Loucy (cell line): ENCODE measurements at regions not wholly inside any gene's neighbourhood (a gene's known extent, or its start where the extent isn't known, plus 50 kb on each side); places are given as distances from the start of the nearest gene placed in this dataset.
A peak's percentile ranks its signal among the peaks of the same experiment; 100 is the strongest.

Experiments used
- H2AFZ ChIP-seq: fragments of 200-600 bp; sonication (generic); 2 replicates; pipeline ENCODE4 v1.6.0; 2016; ENCODE audit warnings: antibody characterized with exemption, mild to moderate bottlenecking, low read length, moderate library complexity
- H3F3A ChIP-seq: fragments of 200-600 bp; 2 replicates; pipeline ENCODE4 v1.6.0; 2016; ENCODE audit warnings: antibody characterized with exemption, low read depth, mild to moderate bottlenecking
- H3K27me3 ChIP-seq: fragments of 200-600 bp; sonication (generic); 2 replicates; pipeline ENCODE4 v1.6.1; 2014; ENCODE audit warnings: low read length, mild to moderate bottlenecking; ENCODE audit not compliant: insufficient read depth, poor library complexity, severe bottlenecking
- H3K36me3 ChIP-seq: fragments of 200-600 bp; sonication (generic); 2 replicates; pipeline ENCODE4 v1.6.1; 2016; ENCODE audit warnings: low read length; ENCODE audit not compliant: insufficient read depth
- H3K4me1 ChIP-seq: fragments of 200-600 bp; sonication (generic); 2 replicates; pipeline ENCODE4 v1.5.1; 2014; ENCODE audit warnings: low read length, mild to moderate bottlenecking; ENCODE audit not compliant: insufficient read depth, poor library complexity, severe bottlenecking
- H3K4me2 ChIP-seq: fragments of 200-600 bp; sonication (generic); 2 replicates; pipeline ENCODE4 v1.6.0; 2014; ENCODE audit warnings: antibody characterized with exemption, low read length, low read depth, mild to moderate bottlenecking; ENCODE audit not compliant: poor library complexity, severe bottlenecking
- H3K4me3 ChIP-seq: fragments of 200-600 bp; sonication (generic); 2 replicates; pipeline ENCODE4 v1.5.1; 2014; ENCODE audit warnings: low read length, mild to moderate bottlenecking, mixed read lengths; ENCODE audit not compliant: poor library complexity, severe bottlenecking
- H3K79me2 ChIP-seq: fragments of 200-600 bp; sonication (generic); 2 replicates; pipeline ENCODE4 v1.6.1; 2014; ENCODE audit warnings: low read length; ENCODE audit not compliant: insufficient read depth
- H3K9ac ChIP-seq: fragments of 200-600 bp; sonication (generic); 2 replicates; pipeline ENCODE4 v1.6.0; 2014; ENCODE audit warnings: mild to moderate bottlenecking, low read depth, low read length, moderate library complexity; ENCODE audit not compliant: poor library complexity, severe bottlenecking
- H3K9me2 ChIP-seq: fragments of 200-600 bp; sonication (generic); replicated peaks from 2 replicates; pipeline ENCODE4 v1.6.1; 2016; ENCODE audit warnings: low read depth, low read length, mixed read lengths
- H3K9me3 ChIP-seq: fragments of 200-600 bp; sonication (generic); 2 replicates; pipeline ENCODE4 v1.6.1; 2014; ENCODE audit warnings: mild to moderate bottlenecking, antibody characterized with exemption, low read length, low read depth; ENCODE audit not compliant: insufficient read depth
- H4K20me1 ChIP-seq: fragments of 200-600 bp; sonication (generic); 2 replicates; pipeline ENCODE4 v1.6.0; 2014; ENCODE audit warnings: antibody characterized with exemption, low read length, mild to moderate bottlenecking; ENCODE audit not compliant: insufficient read depth, poor library complexity, severe bottlenecking
- EZH2phosphoT487 ChIP-seq: fragments of 200-600 bp; IDR thresholded peaks from 2 replicates; pipeline ENCODE4 v1.6.1; 2018; ENCODE audit warnings: antibody characterized with exemption, mild to moderate bottlenecking, moderate library complexity, borderline replicate concordance
- TF ChIP-seq, protein P1 (sequence below): fragments of 200-600 bp; sonication (generic); conservative IDR thresholded peaks from 2 replicates; pipeline ENCODE4 v1.5.1; 2014; ENCODE audit warnings: mild to moderate bottlenecking, antibody characterized with exemption, low read length

DNA sequence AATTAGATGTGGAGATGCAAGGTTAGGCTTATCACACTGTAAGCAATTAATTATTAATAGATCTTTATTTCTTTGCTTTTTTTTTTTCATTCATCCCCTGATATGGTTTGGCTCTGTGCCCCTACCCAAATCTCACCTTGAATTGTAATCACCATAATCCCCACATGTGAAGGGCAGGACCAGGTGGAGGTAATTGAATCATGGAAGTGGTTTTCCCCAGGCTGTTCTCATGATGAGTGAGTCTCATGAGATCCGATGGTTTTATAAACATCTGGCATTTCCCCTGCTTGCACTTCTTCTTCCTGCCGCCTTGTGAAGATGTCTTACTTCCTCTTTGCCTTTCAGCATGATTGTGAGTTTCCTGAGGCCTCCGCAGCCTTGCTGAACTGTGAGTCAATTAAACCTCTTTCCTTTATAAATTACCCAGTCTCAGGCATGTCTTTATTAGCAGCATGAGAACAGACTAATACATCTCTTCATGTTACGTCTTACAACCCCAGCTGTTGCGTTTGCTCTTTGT, 333.8 kb downstream of the CDH26 start:
- TF ChIP-seq, protein P1, sequence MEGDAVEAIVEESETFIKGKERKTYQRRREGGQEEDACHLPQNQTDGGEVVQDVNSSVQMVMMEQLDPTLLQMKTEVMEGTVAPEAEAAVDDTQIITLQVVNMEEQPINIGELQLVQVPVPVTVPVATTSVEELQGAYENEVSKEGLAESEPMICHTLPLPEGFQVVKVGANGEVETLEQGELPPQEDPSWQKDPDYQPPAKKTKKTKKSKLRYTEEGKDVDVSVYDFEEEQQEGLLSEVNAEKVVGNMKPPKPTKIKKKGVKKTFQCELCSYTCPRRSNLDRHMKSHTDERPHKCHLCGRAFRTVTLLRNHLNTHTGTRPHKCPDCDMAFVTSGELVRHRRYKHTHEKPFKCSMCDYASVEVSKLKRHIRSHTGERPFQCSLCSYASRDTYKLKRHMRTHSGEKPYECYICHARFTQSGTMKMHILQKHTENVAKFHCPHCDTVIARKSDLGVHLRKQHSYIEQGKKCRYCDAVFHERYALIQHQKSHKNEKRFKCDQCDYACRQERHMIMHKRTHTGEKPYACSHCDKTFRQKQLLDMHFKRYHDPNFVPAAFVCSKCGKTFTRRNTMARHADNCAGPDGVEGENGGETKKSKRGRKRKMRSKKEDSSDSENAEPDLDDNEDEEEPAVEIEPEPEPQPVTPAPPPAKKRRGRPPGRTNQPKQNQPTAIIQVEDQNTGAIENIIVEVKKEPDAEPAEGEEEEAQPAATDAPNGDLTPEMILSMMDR, result no peak
- TF ChIP-seq EZH2phosphoT487, result no peak
- Histone ChIP-seq H4K20me1 (no peaks in the 10 kb centered on the region), H3K9me3 (peaks cover 9% of the 10 kb centered on the region; the same call in 1 of the 2 replicates)

GRCh38 chr20:60294632-60295031, 336.4 kb downstream of the CDH26 start:
- H3K4me2 ChIP-seq, result peak overlapping the region; percentile 28
- no peak for TF ChIP-seq EZH2phosphoT487
- TF ChIP-seq, protein P1, result no peak

More for the DNA sequence above, 333.8 kb downstream of the CDH26 start:
- no peaks in the 10 kb centered on the region for H3F3A ChIP-seq
- no peak overlapping the region for H3K9ac ChIP-seq
- no peaks in the 10 kb centered on the region for H3K36me3 ChIP-seq
- H3K79me2 ChIP-seq, result no peaks in the 10 kb centered on the region
- no peak overlapping the region for H2AFZ ChIP-seq
- no peak overlapping the region for H3K4me3 ChIP-seq
- H3K4me2 ChIP-seq, result no peak overlapping the region
- peaks cover 15% of the 10 kb centered on the region for H3K4me1 ChIP-seq
- no peaks in the 10 kb centered on the region for H3K9me2 ChIP-seq
- no peaks in the 10 kb centered on the region for H3K27me3 ChIP-seq

DNA sequence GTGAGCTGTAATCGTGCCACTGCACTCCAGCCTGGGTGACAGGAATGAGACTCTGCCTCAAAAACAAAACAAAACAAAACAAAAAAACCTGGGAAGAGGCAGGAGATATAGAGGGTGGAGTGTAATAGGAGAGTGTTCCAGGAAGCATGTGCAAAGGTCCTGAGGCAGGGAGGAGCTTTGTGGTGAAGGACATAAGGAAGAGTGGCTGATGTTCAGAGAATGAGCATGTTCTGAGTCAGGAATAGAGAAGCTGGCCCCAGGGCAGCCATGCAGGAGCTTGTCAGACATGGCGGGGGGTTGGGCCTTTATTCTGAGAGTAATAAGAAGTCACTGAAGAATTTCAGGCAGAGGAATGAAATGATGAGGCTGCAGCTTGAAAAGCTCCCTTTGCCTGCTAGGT, 337.0 kb downstream of the CDH26 start:
- Histone ChIP-seq H3K4me3 (no peak overlapping the region), H3K9ac (no peak overlapping the region), H4K20me1 (no peaks in the 10 kb centered on the region), H3K4me2 (peak overlapping the region; percentile 28), H3F3A (no peaks in the 10 kb centered on the region), H3K9me2 (no peaks in the 10 kb centered on the region), H3K79me2 (no peaks in the 10 kb centered on the region), H3K4me1 (peaks cover 15% of the 10 kb centered on the region), H2AFZ (no peak overlapping the region), H3K27me3 (no peaks in the 10 kb centered on the region), H3K36me3 (no peaks in the 10 kb centered on the region), H3K9me3 (peaks cover under 1% of the 10 kb centered on the region; the same call in 1 of the 2 replicates)
- TF ChIP-seq, protein P1, result no peak
- no peak for TF ChIP-seq EZH2phosphoT487

More at GRCh38 chr20:60294632-60295031, 336.4 kb downstream of the CDH26 start:
- H3K4me3 ChIP-seq, result peak overlapping the region; percentile 5
- no peak overlapping the region for H2AFZ ChIP-seq
- H3K36me3 ChIP-seq, result no peaks in the 10 kb centered on the region
- H3K9me2 ChIP-seq, result no peaks in the 10 kb centered on the region
- no peak overlapping the region for H3K9ac ChIP-seq
- H3K9me3 ChIP-seq, result peaks cover 6% of the 10 kb centered on the region; the same call in 1 of the 2 replicates
- no peaks in the 10 kb centered on the region for H4K20me1 ChIP-seq
- H3K79me2 ChIP-seq, result no peaks in the 10 kb centered on the region
- no peaks in the 10 kb centered on the region for H3F3A ChIP-seq
- H3K4me1 ChIP-seq, result peaks cover 15% of the 10 kb centered on the region
- H3K27me3 ChIP-seq, result no peaks in the 10 kb centered on the region
